ENCODE measurements at regions not wholly inside any gene's neighbourhood (a gene's known extent, or its start where the extent isn't known, plus 50 kb on each side); places are given as distances from the start of the nearest gene placed in this dataset.

GRCh38 chr6:19137505-19137904 is 699.7 kb upstream of the ID4 start:
- Histone ChIP-seq H3K9me3 (ENCODE audit: control insufficient read depth in 1 of 2, insufficient read depth in 1 of 2, low read depth in 1 of 2, low read length in 2 of 2) (no peaks in the 10 kb centered on the region), H2AFZ (ENCODE audit: low read depth, low read length, poor library complexity, severe bottlenecking) (no peak overlapping the region), H3K27me3 (ENCODE audit: insufficient read depth, low read length) (no peaks in the 10 kb centered on the region), H3K4me3 (replicated peaks in 1 of 2; ENCODE audit: low read depth in 1 of 2, low read length in 2 of 2) (no peak overlapping the region), H3K27ac (ENCODE audit: low read depth, low read length) (no peak overlapping the region), H3K36me3 (ENCODE audit: control insufficient read depth in 1 of 2, insufficient read depth in 2 of 2, low read length in 2 of 2) (no peaks in the 10 kb centered on the region), H3K4me2 (ENCODE audit: low read length) (no peak overlapping the region), H3K9ac (ENCODE audit: low read length) (no peak overlapping the region), H3K4me1 (ENCODE audit: control insufficient read depth in 1 of 2, insufficient read depth in 2 of 2, low read length in 2 of 2) (no peaks in the 10 kb centered on the region), H3K79me2 (ENCODE audit: insufficient read depth, low read length) (no peaks in the 10 kb centered on the region), H3K9me2 (ENCODE audit: insufficient read depth) (no peaks in the 10 kb centered on the region), H4K20me1 (ENCODE audit: insufficient read depth) (no peaks in the 10 kb centered on the region)
- no TSS peak for BruUV-seq (replicated peaks)
- no peak for ATAC-seq
- ChIA-PET CTCF (no interaction called here), POLR2A (no interaction called here), RAD21 (ENCODE audit: low non-redundant PET in 1 of 2, low total read pairs in 2 of 2, uncharacterized antibody in 2 of 2, unreplicated experiment in 2 of 2) (no interaction called here)
- intact Hi-C loops (cut with micrococcal nuclease) = no loop called here
- TF ChIP-seq SP1 (IDR thresholded peaks at IDR 0.05; ENCODE audit: low read depth) (no peak), CBX3 (IDR thresholded peaks at IDR 0.05; ENCODE audit: low read depth) (no peak), EZH2 (IDR thresholded peaks at IDR 0.05) (no peak)
- DNase-seq (ENCODE audit: low read depth, low spot score) = no peak

DNA sequence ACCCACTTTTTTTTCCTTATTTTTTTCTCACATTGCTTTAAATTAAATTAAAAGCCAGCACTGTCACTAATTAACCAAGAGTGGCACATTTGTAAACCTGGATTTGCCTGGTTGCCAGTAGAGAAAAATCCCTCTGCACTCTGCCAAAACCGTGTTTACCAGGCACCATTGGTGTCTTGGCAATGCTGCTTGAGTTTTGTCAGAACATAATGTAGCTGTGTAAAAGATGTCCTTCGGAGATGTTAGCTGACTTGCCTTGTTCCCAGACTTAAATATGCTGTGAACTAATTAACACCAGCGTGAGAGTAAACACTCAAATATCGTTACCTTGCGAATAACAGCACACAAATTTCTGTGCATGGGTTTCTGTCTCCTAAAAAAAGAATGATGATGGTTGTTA is 694.9 kb upstream of the ID4 start:
- intact Hi-C loops (cut with micrococcal nuclease) = no loop called here
- Histone ChIP-seq H3K9me3 (ENCODE audit: control insufficient read depth in 1 of 2, insufficient read depth in 1 of 2, low read depth in 1 of 2, low read length in 2 of 2) (no peaks in the 10 kb centered on the region), H3K4me2 (ENCODE audit: low read length) (no peak overlapping the region), H3K36me3 (ENCODE audit: control insufficient read depth in 1 of 2, insufficient read depth in 2 of 2, low read length in 2 of 2) (no peaks in the 10 kb centered on the region), H4K20me1 (ENCODE audit: insufficient read depth) (no peaks in the 10 kb centered on the region), H3K4me3 (replicated peaks in 1 of 2; ENCODE audit: low read depth in 1 of 2, low read length in 2 of 2) (no peak overlapping the region), H3K4me1 (ENCODE audit: control insufficient read depth in 1 of 2, insufficient read depth in 2 of 2, low read length in 2 of 2) (no peaks in the 10 kb centered on the region), H3K79me2 (ENCODE audit: insufficient read depth, low read length) (no peaks in the 10 kb centered on the region), H3K27ac (ENCODE audit: low read depth, low read length) (no peak overlapping the region), H3K9me2 (ENCODE audit: insufficient read depth) (no peaks in the 10 kb centered on the region; the same call in 1 of the 2 replicates), H3K27me3 (ENCODE audit: insufficient read depth, low read length) (no peaks in the 10 kb centered on the region), H2AFZ (ENCODE audit: low read depth, low read length, poor library complexity, severe bottlenecking) (no peak overlapping the region), H3K9ac (ENCODE audit: low read length) (no peak overlapping the region)
- CTCF ChIA-PET = no interaction called here
- RAD21 ChIA-PET (ENCODE audit: low non-redundant PET in 1 of 2, low total read pairs in 2 of 2, uncharacterized antibody in 2 of 2, unreplicated experiment in 2 of 2) = no interaction called here
- POLR2A ChIA-PET = no interaction called here
- no TSS peak for BruUV-seq (replicated peaks)
- no peak for ATAC-seq
- no peak for DNase-seq (ENCODE audit: low read depth, low spot score)
- TF ChIP-seq CEBPB (IDR thresholded peaks at IDR 0.05; ENCODE audit: low read depth) (no peak), SRF (IDR thresholded peaks at IDR 0.05; ENCODE audit: low read depth) (no peak), REST (IDR thresholded peaks at IDR 0.05; ENCODE audit: low read depth) (no peak), ZFX (IDR thresholded peaks at IDR 0.05) (no peak), CTCF (IDR thresholded peaks at IDR 0.05 in 2 of 3, conservative IDR thresholded peaks at IDR 0.05 in 1 of 3; ENCODE audit: borderline replicate concordance in 1 of 3, insufficient read depth in 1 of 3, low read depth in 2 of 3, low read length in 2 of 3) (no peak), SIN3A (IDR thresholded peaks at IDR 0.05; ENCODE audit: low read depth) (no peak), TCF7L2 (IDR thresholded peaks at IDR 0.05; ENCODE audit: borderline replicate concordance, extremely low read depth, insufficient read depth, insufficient read length) (no peak), ELF1 (IDR thresholded peaks at IDR 0.05; ENCODE audit: borderline replicate concordance, low read depth) (no peak), EGR1 (IDR thresholded peaks at IDR 0.05; ENCODE audit: low read depth) (no peak), EZH2 (IDR thresholded peaks at IDR 0.05) (no peak), ZBTB33 (IDR thresholded peaks at IDR 0.05; ENCODE audit: extremely low read depth, insufficient replicate concordance, low read length) (no peak), JUND (IDR thresholded peaks at IDR 0.05) (no peak), YY1 (IDR thresholded peaks at IDR 0.05; ENCODE audit: extremely low read depth, insufficient replicate concordance, low read depth, low read length) (no peak)
